CD4-positive, alpha-beta T cell treated with Interleukin-12 subunit alpha and Interleukin-12 subunit beta, for 1 hour (primary cell): ENCODE measurements at regions not wholly inside any gene's neighbourhood (a gene's known extent, or its start where the extent isn't known, plus 50 kb on each side); places are given as distances from the start of the nearest gene placed in this dataset.
"Not testable (repeated sequence)": the region's sequence is repeated elsewhere in the genome, so short reads cannot be mapped to it uniquely, and the experiment has no call there.

Experiments used
- DNase-seq: peaks from one replicate; pipeline ENCODE4 v3.0.0-alpha.2; 2020

GRCh38 chr1:4122513-4123160 lies 222.6 kb upstream of the C1orf174 start:
- no peak for DNase-seq

- DNase-seq = no peak
Measured at GRCh38 chr1:4124631-4125145, 224.6 kb upstream of the C1orf174 start.

DNA sequence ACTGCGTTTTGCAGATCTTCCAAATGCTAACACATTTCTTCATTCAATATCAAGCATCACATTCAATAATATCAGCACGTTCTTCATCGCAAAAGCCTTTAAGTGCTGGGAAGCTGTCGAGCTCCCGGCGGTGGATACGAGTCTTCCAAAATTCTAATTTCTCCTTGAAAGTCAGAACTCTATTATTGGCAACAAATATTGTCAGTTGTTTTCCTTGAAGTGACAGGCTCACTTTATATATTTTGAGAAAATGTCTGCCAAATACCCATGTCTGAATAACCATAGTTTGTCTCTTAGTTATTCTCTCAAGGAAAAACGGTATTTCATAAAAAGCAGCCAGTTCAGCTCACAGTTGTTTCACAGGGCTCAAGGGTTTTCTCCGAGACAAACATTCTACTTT lies 226.2 kb upstream of the C1orf174 start:
- DNase-seq = no peak

DNA sequence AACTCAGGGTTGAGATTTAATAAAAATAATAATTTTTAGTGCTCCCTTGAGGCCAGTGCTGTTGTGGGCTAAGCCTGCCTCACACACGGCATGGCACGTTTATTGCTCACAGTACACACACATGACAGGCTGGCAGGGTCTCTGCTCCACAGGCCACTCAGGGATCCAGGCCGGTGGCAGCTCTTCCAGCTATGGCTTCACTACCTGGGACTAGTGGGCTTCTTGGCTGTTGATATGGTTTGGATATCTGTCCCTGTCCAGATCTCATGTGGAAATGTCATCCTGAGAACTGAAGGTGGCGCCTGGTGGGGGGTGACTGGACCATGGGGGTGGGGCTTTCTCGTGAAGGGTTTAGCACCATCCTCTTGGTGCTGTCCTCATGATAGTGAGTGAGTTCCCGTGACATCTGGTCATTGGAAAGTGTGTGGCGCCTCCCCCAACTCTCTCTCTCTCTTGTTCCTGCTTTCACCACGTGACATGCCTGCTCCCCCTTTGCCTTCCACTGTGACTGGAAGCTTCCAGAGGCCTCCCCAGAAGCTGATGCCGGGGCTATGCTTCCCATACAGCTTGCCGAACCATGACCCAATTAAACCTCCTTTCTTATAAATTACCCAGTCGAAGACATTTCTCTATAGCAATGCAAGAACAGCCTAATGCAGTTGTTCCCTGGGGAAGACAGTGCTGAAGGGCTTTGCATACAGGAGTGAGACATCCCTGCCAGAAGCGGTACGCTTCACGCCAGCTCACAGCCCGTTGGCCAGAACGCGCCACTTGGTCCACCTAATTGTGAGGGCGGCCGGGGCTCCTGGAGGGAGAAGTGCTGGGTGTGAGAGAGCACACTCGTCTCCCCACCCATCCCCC lies 226.9 kb upstream of the C1orf174 start:
- no peak for DNase-seq

- DNase-seq = no peak
Measured at GRCh38 chr1:4127592-4128140, 227.6 kb upstream of the C1orf174 start.

GRCh38 chr1:4128616-4129015 lies 228.5 kb upstream of the C1orf174 start:
- DNase-seq = no peak

DNA sequence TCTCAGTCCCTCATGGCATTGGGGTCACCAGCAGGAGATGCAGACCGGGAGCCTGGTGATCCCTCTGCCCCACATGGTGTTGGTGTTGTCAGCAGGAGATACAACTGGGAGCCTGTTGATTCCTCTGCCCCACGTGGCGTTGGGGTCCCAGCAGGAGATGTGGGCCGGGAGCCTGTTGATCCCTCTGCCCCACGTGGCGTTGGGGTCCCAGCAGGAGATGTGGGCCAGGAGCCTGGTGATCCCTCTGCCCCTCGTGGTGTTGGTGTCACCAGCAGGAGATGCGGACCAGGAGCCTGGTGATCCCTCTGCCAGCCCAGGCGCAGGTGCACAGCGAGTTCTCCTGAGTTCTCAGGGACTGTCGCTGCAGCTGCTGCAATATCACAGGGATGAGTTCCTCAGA lies 229.6 kb upstream of the C1orf174 start:
- no peak for DNase-seq

DNA sequence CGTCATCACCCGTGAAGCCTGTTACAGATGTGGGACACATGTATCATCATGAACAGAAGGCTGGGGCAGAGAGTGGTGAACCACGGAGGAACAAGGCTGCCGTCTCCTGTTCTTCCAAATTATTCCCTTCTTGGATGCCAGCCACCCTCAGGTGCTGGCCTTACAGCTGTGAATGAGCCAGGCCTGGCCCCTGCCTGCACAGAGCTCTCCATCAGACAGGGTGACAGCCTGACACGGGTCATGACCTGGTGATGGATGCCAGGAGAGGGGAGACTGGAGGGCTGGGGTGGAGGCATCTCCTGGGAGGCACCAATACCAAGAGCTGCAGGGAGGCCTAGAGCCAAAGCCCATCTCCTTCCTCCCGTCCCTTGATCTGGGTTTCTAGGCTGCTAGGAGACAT lies 230.0 kb upstream of the C1orf174 start:
- no peak for DNase-seq

GRCh38 chr1:4131734-4132133 lies 231.7 kb upstream of the C1orf174 start:
- DNase-seq = no peak

DNA sequence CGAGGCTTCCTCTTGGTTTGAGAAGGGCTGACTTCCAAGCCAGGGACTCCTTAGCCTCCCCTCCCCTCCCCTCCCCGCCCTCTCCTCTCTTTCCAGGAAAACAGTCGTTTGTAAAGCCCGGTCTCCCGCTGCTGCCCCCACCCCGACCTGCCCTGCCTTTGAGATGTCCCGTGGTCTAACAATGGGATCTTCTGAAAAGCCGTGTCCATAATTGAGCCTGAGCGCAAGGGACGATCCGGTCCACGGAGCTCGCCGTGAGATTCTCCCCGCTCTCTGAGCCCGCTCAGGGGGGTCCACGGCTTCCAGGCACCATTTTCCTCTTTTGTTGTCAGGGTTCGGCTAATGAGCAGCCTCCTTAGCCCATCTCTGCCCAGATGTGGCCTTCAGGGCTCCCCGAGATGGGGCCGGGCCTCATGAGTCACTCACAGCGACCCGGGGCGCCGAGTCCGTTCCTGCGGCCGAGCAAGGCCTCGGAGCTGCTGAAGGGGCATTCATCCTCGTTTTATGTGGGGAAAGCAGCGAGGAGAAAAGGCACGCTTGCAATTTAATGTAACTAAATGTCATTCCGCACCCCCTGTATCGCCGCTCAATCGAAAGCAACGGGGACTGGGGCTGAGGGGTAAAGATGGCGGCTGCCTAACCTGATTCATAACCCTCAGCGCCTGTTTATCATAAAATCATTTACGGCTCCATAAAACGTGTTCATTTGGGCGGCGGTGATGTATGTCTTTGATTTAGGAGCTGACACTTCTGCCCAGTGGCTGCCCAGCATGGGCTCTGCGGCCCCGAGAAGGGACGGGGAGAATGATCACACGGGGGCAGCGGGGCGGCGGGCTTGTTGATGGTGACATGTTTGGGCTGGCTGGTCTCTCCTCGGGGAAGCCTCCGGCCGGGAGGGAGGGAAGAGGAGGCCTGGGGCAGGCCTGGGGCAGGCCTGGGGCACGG lies 232.6 kb upstream of the C1orf174 start:
- DNase-seq = no peak

DNA sequence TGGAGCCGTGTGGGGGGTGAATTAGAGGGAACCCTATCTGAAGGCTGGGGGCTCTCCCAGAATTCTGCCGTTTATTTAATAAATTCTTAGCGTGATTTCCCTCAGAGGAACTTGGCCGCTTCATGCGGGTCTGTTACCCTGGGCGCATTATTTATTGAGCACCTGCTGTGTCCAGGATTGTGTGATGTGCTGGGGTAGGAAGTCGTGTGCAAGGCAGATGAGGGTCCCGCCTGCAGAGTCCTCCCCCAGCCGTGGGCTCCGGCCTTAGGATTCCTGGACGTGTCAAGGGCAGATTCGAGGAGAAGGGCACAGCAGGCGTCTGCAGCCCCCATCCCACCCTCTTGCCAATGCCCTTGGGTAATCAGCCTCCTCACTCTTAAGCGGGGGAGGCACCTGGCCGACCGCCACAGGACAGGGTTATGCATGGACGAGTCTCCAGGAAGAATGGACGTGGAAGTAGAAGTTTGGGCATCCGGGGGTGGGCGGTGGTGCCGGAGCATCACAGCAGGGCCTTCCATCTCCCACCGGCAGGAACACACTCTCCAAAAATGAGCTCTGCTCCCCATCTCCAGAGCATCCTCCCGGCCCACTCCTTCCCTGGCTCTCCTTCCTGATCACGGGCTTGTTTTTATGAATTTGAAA lies 233.3 kb upstream of the C1orf174 start:
- no peak for DNase-seq

GRCh38 chr1:4133939-4134321 lies 233.9 kb upstream of the C1orf174 start:
- DNase-seq = no peak

- not testable (repeated sequence) for DNase-seq
Measured at GRCh38 chr1:4135853-4136252, 235.8 kb upstream of the C1orf174 start.

DNA sequence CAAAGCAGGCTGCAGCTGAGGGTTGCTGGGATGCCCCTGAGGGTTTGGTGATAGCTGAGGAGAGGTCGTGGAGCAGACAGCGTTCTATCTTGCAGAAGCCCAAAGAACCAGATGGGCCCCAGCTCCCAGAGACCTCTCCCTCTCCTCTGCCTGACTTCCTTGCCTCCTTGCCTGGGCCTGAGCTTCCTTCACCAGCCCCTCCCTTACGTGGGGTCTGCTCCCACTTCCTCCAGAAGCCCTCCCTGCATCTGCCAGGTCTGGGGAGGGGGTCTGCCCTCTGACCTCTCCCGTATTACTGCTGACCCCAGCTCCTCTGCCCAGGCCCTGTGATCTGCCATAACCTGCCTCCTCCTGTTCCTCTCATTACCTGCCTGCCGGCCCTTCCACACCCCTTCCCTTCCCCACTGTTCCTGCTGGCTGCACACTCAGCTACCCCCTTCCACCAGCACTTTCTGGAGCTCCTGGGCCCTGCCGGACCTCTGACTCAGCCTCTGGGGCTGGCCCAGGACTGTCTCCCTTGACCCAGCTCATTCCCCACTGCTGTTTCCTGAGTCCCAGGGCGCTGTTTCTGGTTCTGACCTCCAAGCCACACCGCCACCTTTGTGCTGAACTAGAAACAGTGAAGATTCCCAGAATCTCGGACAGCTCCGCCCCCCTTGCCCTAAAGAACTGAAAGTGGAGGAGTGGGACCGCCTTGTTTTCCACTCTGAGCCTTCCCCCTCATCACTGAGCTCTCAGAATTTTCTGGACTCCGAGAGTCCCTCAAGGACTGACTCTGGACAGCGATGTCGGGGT lies 237.7 kb upstream of the C1orf174 start:
- DNase-seq = no peak

GRCh38 chr1:4139646-4140045 lies 239.6 kb upstream of the C1orf174 start:
- no peak for DNase-seq

GRCh38 chr1:4140241-4140640 lies 240.2 kb upstream of the C1orf174 start:
- no peak for DNase-seq

GRCh38 chr1:4140821-4141220 lies 240.7 kb upstream of the C1orf174 start:
- DNase-seq = no peak

DNA sequence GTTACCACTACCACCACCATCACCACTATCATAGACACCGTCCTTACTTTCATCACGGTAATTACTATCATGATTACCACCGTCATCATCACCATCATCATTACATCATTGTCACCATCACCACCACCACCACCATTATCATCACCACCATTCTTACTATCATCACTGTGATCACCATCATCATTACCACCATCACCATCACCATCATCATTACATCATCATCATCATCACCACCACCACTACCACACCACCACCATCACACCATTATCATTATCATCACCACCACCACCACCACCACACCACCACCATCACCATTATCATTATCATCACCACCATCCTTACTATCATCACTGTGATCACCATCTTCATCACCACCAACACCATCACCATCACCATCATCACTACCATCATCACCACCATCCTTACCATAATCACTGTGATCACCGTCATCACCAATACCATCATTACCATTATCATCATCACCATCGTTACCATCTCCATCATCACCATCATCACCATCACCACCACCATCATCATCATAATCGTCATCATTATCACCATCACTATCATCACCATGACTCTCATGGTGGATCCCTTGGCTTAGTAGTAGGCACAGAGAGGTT lies 244.4 kb upstream of the C1orf174 start:
- no peak for DNase-seq

GRCh38 chr1:4146101-4146500 lies 246.0 kb upstream of the C1orf174 start:
- no peak for DNase-seq

- no peak for DNase-seq
Measured at GRCh38 chr1:4146614-4147013, 246.5 kb upstream of the C1orf174 start.

DNA sequence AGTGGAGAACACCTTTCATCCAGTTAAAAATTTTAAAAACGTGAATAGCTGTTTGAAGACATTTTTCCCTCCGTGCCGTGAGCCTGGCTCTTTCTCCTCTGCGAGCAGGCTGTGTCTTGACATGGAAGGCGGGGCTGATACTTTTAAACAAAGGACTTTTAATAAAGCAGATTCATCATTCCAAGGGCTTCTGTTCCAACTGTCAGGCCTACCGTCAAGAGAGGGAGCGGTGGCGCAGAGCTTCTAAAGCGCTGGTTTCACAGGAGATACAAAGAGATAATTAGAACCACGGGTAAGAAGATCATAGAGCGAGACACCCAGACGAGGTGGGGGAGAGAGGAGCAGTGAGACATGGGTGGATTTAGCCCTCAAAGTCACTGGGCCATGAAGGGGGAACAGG lies 247.4 kb upstream of the C1orf174 start:
- DNase-seq = no peak
